HG02798 (cell line): ENCODE measurements at regions not wholly inside any gene's neighbourhood (a gene's known extent, or its start where the extent isn't known, plus 50 kb on each side); places are given as distances from the start of the nearest gene placed in this dataset.
"Not testable (repeated sequence)": the region's sequence is repeated elsewhere in the genome, so short reads cannot be mapped to it uniquely, and the experiment has no call there.

Experiments used
- ATAC-seq: cut with Tn5 transposase; IDR thresholded peaks from one replicate; pipeline ENCODE4 v1.9.1; 2021; ENCODE audit warnings: mild to moderate bottlenecking; ENCODE audit not compliant: unreplicated experiment, poor library complexity

DNA sequence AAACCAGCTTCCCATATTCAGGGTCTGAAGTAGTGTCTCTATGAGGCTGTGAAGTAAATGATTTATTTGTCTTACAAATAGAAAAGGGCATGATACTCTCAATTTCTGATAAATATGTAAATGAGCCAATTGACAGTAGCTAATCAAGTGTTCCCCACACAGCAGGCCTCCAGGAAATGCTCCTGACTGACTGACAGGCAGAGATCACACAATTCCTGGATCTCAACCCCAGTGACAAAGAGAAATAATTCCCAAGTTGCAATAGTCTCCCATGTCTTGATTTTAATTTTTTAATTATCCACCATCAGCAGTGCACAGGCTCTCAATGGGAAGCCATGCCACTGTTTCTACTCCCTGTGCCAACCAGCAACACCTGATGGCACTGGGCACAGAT lies 390.4 kb downstream of the SOX11 start:
- ATAC-seq, result no peak

DNA sequence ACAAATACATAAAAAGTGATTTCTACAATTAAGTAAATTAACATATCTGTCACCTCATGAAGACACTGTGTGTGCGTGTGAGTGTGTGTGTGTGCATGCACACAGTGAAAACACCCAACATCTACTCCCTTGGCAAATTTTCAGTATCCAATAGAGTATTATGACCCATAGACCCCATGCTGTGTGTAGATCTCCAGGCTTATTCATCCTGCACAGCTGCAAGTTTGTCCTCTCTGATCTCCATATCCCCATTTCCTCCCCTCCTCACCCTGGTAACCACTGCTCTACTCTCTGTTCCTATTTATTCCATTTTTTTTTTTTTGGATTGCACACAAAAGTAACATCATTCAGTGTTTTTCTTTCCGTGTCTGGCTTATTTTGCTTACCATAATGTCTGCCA lies 391.0 kb downstream of the SOX11 start:
- no peak for ATAC-seq

DNA sequence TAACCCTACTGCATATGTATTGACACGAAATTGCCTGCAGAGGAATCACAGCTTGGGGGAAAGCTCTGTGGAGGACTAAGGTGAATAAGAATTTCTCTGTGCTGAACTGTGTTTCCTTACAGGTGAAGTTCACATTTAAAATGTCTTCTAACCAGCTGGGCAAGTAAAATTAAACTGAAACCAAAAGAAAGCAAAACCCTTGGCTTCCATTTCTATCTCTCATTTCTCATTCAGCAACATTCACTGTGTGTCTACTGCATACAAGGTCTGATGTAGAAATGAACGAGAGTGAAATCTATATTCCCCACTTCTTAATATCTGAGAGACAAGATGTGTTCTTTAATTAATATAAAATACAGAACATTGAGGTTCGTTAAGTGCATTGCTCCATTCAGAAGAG lies 397.3 kb downstream of the SOX11 start:
- ATAC-seq, result no peak

DNA sequence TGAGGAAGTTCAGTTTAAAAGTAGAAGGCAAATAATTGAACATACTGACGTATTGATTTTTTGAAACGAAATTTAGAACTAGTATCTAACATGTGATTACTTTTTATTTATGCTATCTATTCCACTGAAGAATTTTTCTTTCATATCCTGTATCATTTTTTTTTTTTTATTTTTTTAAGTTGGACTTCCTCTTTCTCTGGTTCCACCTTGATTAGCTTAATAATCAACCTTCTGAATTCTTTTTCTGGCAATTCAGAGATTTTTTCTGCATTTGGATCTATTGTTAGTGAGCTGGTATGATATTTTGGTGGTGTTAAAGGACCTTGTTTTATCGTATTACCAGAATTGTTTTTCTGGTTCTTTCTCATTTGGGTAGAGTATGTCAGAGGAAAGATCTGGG lies 411.2 kb downstream of the SOX11 start:
- no peak for ATAC-seq

DNA sequence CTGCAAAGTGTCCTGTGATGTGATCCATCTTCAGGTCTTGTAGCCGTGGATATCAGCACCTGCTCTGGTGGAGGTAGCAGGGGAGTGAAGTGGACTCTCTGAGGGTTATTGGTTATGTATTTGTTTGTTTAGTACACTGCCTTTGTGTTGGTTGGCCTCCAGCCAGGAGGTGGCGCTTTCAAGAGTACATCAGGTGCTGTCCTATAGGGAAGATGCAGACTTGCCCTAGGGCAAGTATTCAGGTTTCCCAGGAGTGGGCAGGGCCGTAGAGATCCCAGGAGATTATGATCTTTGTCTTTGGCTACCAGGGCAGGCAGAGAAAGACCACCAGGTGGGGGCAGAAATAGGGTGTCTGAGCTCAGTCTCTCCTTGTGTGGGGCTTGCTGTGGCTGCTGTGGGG lies 411.8 kb downstream of the SOX11 start:
- no peak for ATAC-seq

DNA sequence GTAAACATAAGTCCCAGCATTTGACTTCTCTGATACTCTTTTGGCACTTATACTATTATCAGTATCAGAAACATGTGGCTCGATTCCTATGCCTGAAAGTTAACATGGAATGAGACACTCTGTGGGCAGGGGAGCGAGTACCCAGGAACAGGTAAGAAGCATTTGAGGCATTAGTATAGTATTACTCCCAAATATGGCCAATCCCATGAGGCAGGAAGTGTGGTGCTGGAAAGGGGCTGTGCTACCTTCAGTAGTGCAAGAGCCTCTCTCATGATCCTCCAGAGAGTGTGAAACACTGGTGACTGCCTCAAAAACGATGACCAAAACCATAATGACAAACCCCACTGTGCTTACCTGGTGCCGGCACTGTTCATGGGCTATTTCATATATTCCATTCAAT lies 415.1 kb downstream of the SOX11 start:
- no peak for ATAC-seq

DNA sequence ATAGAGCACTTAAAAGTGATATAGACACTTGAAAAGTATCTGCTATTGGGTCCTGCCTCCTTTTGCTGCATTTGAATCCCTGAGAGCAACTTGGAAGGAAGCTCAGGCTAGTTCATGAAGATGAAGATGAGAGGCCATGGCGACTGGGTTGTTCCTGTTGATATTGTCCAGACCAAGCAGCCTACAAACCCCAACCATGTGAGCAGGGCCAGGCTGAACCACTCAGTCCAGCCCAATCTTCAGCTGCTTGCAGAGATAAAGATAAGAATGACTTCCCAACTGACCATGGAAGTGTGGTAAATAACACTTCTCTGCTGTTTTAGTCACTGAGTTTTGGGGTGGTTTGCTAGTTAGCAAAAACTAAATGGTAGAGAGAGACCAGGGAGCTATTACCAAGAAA lies 417.6 kb downstream of the SOX11 start:
- no peak for ATAC-seq

DNA sequence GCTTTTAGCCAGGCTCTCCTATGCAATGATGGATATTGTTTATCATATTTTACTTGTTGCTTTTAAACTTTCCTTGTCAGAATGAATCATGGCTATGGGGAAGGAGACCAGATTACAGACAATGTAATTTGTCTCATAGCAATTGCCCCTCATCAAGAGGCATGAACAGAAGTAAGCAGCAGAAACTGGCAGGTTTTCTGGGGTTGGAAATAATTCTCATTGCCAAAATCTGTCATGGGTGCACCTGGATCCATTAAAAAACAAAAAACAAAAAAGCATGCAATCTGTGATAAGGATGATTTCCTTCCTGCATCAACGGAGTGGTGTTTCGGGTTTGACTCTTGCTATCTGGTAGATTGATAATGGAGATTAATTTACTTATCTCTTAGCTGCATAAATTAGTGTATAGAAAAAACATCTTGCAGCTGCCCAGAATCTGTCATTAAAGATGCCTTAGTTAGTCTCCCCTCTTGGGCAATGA lies 419.6 kb downstream of the SOX11 start:
- ATAC-seq, result no peak

DNA sequence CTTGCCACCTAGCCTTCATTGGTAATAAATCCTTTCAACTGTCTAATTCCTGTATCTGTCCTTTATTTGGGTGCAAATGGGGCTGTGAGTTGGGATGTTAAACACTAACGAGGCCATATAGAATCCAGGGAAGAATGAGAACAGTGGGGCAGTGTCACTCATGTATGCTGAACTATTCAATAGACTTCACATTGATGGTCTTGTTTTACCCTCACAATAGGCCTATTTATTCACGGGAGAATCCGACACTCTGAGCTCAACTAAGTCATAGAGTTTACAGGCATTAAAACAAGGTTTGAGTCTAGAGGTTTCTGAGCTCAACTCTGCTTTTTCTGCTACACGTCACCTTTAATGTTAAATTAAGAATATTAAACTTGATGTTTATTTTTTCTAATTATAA lies 421.6 kb downstream of the SOX11 start:
- no peak for ATAC-seq

DNA sequence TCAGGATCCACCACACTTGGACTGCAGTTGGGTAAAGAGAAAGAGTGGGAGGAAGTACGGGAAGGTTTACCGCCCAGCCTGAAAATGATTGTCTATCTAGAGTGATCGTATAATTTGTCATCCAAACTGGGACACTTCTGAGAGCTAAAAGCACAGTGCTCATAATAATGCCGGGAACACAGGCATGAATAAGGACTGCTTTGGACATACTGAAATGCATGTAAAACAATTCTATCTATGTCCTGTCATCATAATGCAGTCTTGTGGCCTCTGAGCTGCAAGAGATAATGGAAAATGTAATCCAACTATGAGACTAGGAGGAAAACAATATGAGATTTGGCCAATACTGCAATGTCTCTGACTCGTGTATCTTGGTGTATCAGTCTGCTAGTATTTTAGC lies 435.5 kb downstream of the SOX11 start:
- ATAC-seq, result no peak

DNA sequence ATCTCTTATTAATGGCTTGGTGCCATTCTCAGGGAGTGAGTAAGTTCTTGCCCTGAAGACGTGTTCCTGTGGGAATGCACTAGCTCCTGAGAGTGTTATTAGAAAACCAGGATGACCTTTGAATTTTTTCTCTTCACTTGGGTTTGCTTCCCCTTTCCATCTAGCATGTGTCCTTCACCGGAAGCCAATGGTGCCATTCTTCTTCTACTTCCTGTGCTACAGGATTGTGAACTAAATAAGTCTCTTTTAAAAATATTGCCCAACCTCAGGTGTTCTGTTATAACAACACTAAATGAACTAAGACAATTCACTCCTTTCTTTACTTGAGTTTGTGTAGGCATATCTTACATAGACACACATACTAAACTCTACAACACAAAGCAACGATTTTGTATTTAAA lies 447.0 kb downstream of the SOX11 start:
- ATAC-seq, result no peak

DNA sequence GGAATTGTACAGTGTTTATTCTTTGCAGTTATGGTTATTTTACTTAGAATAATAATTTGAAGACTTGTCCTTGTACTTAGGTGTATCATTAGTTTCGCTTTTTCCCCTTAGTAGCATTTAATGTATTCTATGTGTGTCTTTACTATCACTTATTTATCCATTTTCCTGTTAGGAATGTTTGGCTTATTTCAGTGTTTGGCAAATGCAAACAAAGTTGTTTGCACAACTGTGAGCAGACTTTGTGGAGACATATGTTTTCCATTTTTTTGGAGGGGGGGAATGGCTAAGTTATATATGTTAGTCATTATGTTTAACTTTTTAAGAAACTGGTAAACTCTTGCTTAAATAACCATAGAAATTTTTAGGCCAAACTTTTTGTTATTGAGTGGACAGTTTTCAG lies 447.7 kb downstream of the SOX11 start:
- no peak for ATAC-seq

DNA sequence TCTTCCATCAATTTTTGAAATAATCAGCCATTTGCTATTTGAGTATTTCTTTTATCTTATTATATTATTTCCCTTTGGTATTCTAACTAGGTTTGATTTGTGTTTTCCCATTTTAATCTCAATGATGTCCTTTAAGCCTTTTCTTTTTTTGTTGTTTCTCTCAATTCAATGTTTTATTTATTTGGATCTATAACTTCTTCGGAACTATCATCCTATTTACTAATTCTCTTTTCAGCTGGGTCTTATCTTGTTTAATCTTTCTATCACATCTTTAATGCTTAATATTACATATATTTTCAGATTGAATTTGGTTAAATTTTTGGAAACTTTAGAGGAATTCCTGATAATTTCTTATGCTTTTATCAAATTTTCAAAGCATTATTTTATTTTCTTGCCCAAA lies 448.3 kb downstream of the SOX11 start:
- ATAC-seq, result no peak

DNA sequence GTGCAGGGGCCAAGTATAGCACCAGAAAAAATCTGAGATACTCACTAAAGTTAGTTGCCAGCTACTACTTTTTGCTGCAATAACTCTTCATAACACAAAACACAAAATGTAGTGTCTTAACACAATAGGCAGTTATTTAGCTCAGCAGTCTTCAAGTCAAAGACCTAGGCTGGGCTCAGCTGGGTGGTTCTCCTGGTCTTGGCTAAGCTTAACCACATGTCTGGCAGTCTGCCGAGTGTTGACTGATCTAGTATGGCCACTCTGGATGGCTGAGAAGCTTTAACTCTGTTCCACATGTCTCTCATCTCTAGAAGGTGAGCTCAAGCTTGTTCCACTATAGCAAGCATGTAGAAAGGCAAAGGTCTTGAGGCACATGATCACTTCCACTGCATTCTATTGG lies 451.6 kb downstream of the SOX11 start:
- no peak for ATAC-seq

DNA sequence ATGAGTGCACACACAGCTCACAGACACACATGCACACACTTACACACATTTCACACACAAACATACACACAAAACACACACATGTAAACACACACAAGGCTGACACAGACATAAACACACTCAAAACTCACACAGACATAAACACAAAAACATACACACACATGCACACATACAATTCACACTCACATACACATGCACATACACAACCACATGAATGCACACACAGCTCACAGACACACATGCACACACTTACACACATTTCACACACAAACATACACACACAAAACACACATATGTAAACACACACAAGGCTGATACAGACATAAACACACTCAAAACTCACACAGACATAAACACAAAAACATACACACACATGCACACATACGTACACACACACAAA lies 455.0 kb downstream of the SOX11 start:
- ATAC-seq, result not testable (repeated sequence)

DNA sequence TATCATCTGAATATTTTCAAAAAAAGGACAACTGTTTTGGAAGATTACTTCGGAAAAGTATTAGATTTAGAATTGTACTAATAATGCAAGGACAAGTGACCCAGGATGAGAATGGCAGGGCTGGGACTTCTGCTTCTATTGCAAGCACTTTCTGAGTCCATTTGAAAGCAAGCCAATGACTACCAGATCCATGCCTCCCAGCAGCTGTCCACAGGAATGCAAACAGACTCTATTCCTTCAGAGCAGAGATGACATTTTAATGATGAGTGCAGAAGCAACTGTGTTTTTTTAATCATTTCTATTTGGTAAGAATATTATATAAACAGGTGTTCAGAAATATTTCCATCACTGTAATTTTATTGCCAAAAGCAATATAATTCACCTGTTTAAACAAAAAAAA lies 456.7 kb downstream of the SOX11 start:
- no peak for ATAC-seq

DNA sequence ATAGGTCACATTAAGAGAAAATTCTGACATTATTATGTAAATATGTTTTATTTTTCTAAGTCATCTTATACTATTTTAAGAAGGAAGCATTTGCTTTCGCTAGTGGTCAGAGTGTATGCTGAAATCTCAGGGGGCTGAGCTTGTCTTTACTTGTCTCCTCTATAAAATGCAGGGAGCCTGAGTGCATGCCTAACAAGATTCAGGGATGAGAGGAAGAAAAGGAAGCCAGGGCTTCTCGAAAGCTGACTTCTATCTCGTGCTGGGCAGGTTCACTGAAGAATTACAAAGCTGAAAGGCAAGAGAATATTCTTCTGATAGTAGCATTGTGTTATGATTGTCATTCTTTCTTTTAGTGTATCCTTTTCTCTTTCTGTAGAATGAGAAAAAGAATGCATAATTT lies 467.4 kb downstream of the SOX11 start:
- no peak for ATAC-seq

DNA sequence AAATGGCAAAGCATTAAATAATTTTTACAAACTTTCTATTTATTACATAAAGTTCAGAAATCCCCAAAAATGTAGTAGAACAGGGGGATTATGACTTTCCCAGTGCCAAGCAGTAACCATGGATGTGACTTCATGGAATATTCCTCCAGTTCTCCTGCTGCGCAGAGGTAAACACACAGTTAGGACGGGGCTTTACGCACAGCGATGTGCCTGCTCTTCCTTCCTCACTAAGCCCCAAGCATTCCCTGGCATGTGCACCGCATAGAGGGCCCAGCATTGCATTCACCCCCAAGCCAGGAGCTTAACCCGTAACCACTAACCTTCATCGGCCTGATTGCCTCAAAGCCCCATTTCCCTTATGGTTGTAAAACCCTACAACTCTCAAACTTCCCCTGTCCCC lies 471.7 kb downstream of the SOX11 start:
- ATAC-seq, result no peak

DNA sequence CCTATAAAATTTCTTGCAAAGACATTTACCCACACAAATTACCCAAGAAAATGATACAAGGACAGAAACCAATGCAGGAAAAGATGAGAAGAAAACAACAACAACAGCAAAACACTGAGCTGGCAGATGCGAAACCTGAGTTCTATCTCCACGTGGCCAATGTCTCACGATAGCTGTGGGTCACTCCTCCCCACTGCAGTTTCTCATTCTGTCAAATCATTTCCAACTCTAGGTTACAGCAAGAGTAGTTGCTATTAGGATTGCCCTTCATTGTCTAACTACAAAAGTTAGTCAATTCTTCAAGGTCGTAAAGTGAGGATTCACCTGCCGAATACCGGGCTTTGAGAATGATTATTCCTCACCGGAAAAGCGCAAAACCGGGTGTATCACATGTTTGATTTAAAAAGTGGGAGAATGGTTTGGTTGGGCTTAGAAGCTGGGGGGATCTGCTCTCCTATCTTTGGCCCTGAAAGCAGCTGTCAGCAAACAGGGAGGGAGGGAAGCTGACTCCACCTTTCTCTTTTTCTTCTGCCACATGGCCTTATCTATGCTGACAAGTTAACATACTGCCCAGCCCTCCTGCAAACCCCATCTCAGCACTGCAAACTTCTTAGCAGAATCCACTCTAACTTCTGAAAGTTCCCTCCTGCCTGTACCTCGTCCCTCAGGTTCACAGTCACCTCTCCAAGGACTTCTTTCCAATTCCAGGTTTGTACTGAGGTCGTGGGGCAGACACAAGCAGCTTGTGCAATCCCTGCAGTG lies 473.0 kb downstream of the SOX11 start:
- ATAC-seq, result no peak

DNA sequence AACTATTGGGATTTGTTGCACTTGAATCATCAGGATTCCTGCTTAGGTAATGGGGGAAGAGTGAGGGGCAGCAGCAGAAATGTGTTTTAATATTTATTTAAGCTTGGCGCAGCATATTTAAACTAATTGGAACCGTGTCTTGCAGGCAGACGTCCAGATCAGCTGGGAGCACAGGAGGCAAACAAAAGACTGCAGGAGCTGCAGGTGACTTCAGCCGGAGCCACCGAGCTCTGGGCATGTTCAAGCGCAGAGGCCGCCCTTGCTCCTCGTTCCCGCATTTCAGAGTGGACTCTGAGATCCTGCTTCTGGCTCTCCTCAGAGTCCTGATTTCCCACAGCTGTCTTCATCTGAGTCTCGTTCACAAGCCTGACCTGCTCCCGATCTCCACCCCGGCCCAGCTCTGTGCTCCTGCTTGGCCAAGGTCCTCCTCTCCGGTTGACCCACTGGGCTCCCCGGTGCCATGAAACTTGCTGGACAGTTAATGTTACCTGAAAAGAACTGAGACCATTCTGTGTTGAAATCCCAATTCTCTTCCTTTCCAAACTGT lies 475.5 kb downstream of the SOX11 start:
- no peak for ATAC-seq

DNA sequence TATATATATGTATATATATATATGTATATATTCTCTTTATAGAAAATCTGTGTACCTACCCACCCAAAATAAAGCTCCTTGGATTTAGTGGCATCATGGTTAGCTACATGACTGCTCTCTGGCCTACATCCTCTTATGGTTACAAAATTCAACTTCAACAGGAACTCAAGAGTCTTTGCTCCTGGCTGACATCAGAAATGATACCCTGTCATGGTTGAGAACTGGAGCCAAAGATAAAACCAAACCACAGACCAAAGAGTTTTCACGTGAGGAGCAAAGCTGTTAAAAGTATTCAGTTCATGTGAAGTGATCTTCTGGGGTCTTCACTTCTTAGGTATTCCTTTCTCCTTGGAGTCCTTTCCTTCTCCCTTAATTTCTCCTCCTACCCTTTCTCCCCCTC lies 476.3 kb downstream of the SOX11 start:
- no peak for ATAC-seq

DNA sequence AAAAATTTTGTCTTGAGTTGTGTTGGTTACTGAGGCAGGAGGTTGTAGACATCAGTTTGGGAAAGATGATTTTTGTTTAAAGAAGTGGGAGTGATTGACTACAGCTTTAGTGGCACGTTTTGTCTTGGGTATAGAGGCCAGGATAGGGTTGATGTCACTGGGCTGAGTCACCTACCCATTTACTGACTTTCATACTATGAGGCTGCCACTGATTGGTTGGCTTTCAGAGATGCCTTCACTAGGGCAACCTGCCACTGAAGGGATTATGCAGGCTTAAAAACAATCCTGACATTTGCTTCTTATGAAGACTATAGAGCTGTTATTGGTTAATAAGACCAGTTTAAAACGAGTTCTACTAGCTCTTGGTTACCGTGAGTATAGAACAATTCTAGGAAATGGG lies 479.1 kb downstream of the SOX11 start:
- no peak for ATAC-seq
